HEK293 (cell line): ENCODE measurements at regions not wholly inside any gene's neighbourhood (a gene's known extent, or its start where the extent isn't known, plus 50 kb on each side); places are given as distances from the start of the nearest gene placed in this dataset.

Experiments used
- CTCF ChIA-PET: fragments of 350-600 bp; formaldehyde crosslinking; extraction: SDS; loops from one replicate; lab custom pipeline; 2021; ENCODE audit warnings: antibody characterized with exemption; lab: Yijun Ruan, JAX
- POLR2A ChIA-PET: fragments of 300-600 bp; formaldehyde crosslinking; extraction: SDS; loops from one replicate; lab custom pipeline; 2020; ENCODE audit warnings: antibody characterized with exemption, inconsistent platforms; lab: Yijun Ruan, JAX
- H3K27ac ChIP-seq: fragments of 200-500 bp; sonication (Bioruptor generic); 2 replicates; pipeline ENCODE4 v1.5.1; 2014; ENCODE audit warnings: low read depth, low read length, control low read depth, inconsistent platforms; ENCODE audit errors: extremely low read depth
- H3K36me3 ChIP-seq, 2 experiments: fragments of 200-500 bp in 1 of 2; sonication (Bioruptor generic) in 1 of 2; 1 replicate in 1 of 2; 2 replicates in 1 of 2; pipeline ENCODE4 v1.5.1; 2014 to 2017; ENCODE audit warnings: inconsistent platforms in 2 of 2, low read length in 2 of 2; ENCODE audit not compliant: control insufficient read depth in 2 of 2, insufficient read depth in 1 of 2
- H3K4me1 ChIP-seq: fragments of 200-500 bp; sonication (Bioruptor generic); 2 replicates; pipeline ENCODE4 v1.5.1; 2014; ENCODE audit warnings: mild to moderate bottlenecking, low read length, inconsistent platforms; ENCODE audit not compliant: control insufficient read depth, insufficient read depth
- H3K4me3 ChIP-seq: 2 replicates; pipeline ENCODE4 v1.5.1; 2011; ENCODE audit warnings: low read depth, mild to moderate bottlenecking, control low read depth, low read length, moderate library complexity
- H3K9me3 ChIP-seq: fragments of 200-500 bp; sonication (Bioruptor generic); 2 replicates; pipeline ENCODE4 v1.5.1; 2014; ENCODE audit warnings: low read depth, low read length, inconsistent platforms; ENCODE audit not compliant: control insufficient read depth, insufficient read depth
- KLF10 ChIP-seq: fragments of 450-650 bp; IDR thresholded peaks from 2 replicates; pipeline ENCODE4 v1.5.1; 2018; ENCODE audit warnings: missing biosample characterization, mild to moderate bottlenecking, missing genetic modification characterization
- OVOL3 ChIP-seq: fragments of 450-650 bp; formaldehyde crosslinking; IDR thresholded peaks from 2 replicates; pipeline ENCODE4 v1.5.1; 2016; ENCODE audit warnings: missing biosample characterization, missing genetic modification characterization
- SP3 ChIP-seq: fragments of 450-650 bp; formaldehyde crosslinking; IDR thresholded peaks from 2 replicates; pipeline ENCODE4 v1.5.1; 2016; ENCODE audit warnings: missing biosample characterization, missing genetic modification characterization
- ZFP37 ChIP-seq: fragments of 450-650 bp; formaldehyde crosslinking; IDR thresholded peaks from 2 replicates; pipeline ENCODE4 v1.5.1; 2016; ENCODE audit warnings: missing biosample characterization, missing genetic modification characterization
- ZNF114 ChIP-seq: fragments of 450-650 bp; formaldehyde crosslinking; IDR thresholded peaks from 2 replicates; pipeline ENCODE4 v1.5.0; 2017; ENCODE audit warnings: missing biosample characterization, missing genetic modification characterization
- ZNF248 ChIP-seq: fragments of 450-650 bp; formaldehyde crosslinking; IDR thresholded peaks from 2 replicates; pipeline ENCODE4 v1.5.1; 2017; ENCODE audit warnings: missing biosample characterization, missing genetic modification characterization
- ZNF324 ChIP-seq: fragments of 450-650 bp; formaldehyde crosslinking; IDR thresholded peaks from 2 replicates; pipeline ENCODE4 v1.5.1; 2016; ENCODE audit warnings: missing biosample characterization, missing genetic modification characterization
- ZNF426 ChIP-seq: fragments of 450-650 bp; formaldehyde crosslinking; IDR thresholded peaks from 2 replicates; pipeline ENCODE4 v1.5.1; 2017; ENCODE audit warnings: missing biosample characterization, missing genetic modification characterization, mild to moderate bottlenecking, inconsistent platforms, moderate library complexity
- ZNF544 ChIP-seq: fragments of 450-650 bp; formaldehyde crosslinking; IDR thresholded peaks from 2 replicates; pipeline ENCODE4 v1.5.0; 2017; ENCODE audit warnings: missing biosample characterization, missing genetic modification characterization
- ZNF621 ChIP-seq: fragments of 450-650 bp; formaldehyde crosslinking; IDR thresholded peaks from 2 replicates; pipeline ENCODE4 v1.5.1; 2017; ENCODE audit warnings: missing biosample characterization, missing genetic modification characterization
- ZSCAN30 ChIP-seq: fragments of 450-650 bp; IDR thresholded peaks from 2 replicates; pipeline ENCODE4 v1.5.1; 2018; ENCODE audit warnings: missing biosample characterization, mild to moderate bottlenecking, missing genetic modification characterization, moderate library complexity
- ZXDB ChIP-seq: fragments of 450-650 bp; formaldehyde crosslinking; IDR thresholded peaks from 2 replicates; pipeline ENCODE4 v1.5.1; 2016; ENCODE audit warnings: missing biosample characterization, missing genetic modification characterization
- TF ChIP-seq, protein P1 (sequence below): fragments of 450-650 bp; formaldehyde crosslinking; IDR thresholded peaks from 2 replicates; pipeline ENCODE4 v1.5.1; 2016; ENCODE audit warnings: missing biosample characterization, missing genetic modification characterization
- TF ChIP-seq, protein P2 (sequence below): fragments of 450-650 bp; formaldehyde crosslinking; IDR thresholded peaks from 2 replicates; pipeline ENCODE4 v1.5.1; 2016; ENCODE audit warnings: missing biosample characterization, missing genetic modification characterization
- TF ChIP-seq, protein P3 (sequence below): fragments of 450-650 bp; formaldehyde crosslinking; IDR thresholded peaks from 2 replicates; pipeline ENCODE4 v1.5.1; 2016; ENCODE audit warnings: missing biosample characterization, missing genetic modification characterization
- TF ChIP-seq, protein P4 (sequence below): IDR thresholded peaks from 2 replicates; pipeline ENCODE4 v1.6.1; 2011; ENCODE audit warnings: mild to moderate bottlenecking, low read depth, low read length, borderline replicate concordance
- TF ChIP-seq, protein P5 (sequence below): fragments of 450-650 bp; formaldehyde crosslinking; IDR thresholded peaks from 2 replicates; pipeline ENCODE4 v1.5.1; 2017; ENCODE audit warnings: missing biosample characterization, missing genetic modification characterization
- TF ChIP-seq, protein P6 (sequence below): fragments of 450-650 bp; formaldehyde crosslinking; IDR thresholded peaks from 2 replicates; pipeline ENCODE4 v1.5.1; 2016; ENCODE audit warnings: missing biosample characterization, missing genetic modification characterization
- TF ChIP-seq, protein P7 (sequence below): fragments of 450-650 bp; formaldehyde crosslinking; IDR thresholded peaks from 2 replicates; pipeline ENCODE4 v1.5.1; 2017; ENCODE audit warnings: missing biosample characterization, missing genetic modification characterization
- TF ChIP-seq, protein P8 (sequence below): fragments of 450-650 bp; formaldehyde crosslinking; IDR thresholded peaks from 2 replicates; pipeline ENCODE4 v1.5.1; 2016; ENCODE audit warnings: missing biosample characterization, missing genetic modification characterization

DNA sequence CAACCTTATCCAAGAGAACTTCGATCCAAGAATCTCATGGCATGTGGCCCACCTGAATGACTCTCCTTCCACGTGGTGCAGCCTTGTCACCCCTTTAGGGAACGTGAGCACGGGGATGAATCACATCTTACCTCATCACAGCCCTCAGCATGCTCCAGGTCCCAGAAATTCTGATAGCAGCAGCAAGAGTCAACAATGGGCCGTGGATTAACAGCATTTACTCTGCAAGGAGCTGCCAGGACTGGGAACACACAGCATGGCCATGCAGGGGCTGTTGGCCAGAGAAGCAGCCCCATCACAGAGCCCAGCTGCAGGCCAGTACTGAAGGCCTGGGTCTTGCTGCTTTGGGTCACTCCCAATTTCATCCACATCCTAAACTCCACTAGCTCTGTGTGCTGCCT, 150.4 kb downstream of the C5orf15 start (continued):
- TF ChIP-seq ZNF426 (no peak), KLF10 (tag by site-specific recombination) (no peak), ZXDB (no peak), ZFP37 (no peak), ZSCAN30 (tag by site-specific recombination) (no peak), ZNF621 (tag by site-specific recombination) (no peak), ZNF544 (no peak)
- TF ChIP-seq, protein P1, sequence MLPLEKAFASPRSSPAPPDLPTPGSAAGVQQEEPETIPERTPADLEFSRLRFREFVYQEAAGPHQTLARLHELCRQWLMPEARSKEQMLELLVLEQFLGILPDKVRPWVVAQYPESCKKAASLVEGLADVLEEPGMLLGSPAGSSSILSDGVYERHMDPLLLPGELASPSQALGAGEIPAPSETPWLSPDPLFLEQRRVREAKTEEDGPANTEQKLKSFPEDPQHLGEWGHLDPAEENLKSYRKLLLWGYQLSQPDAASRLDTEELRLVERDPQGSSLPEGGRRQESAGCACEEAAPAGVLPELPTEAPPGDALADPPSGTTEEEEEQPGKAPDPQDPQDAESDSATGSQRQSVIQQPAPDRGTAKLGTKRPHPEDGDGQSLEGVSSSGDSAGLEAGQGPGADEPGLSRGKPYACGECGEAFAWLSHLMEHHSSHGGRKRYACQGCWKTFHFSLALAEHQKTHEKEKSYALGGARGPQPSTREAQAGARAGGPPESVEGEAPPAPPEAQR (tag by site-specific recombination), result no peak
- TF ChIP-seq, protein P2, sequence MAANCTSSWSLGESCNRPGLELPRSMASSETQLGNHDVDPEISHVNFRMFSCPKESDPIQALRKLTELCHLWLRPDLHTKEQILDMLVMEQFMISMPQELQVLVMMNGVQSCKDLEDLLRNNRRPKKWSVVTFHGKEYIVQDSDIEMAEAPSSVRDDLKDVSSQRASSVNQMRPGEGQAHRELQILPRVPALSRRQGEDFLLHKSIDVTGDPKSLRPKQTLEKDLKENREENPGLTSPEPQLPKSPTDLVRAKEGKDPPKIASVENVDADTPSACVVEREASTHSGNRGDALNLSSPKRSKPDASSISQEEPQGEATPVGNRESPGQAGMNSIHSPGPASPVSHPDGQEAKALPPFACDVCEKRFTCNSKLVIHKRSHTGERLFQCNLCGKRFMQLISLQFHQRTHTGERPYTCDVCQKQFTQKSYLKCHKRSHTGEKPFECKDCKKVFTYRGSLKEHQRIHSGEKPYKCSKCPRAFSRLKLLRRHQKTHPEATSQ (tag by site-specific recombination), result no peak
- TF ChIP-seq, protein P3, sequence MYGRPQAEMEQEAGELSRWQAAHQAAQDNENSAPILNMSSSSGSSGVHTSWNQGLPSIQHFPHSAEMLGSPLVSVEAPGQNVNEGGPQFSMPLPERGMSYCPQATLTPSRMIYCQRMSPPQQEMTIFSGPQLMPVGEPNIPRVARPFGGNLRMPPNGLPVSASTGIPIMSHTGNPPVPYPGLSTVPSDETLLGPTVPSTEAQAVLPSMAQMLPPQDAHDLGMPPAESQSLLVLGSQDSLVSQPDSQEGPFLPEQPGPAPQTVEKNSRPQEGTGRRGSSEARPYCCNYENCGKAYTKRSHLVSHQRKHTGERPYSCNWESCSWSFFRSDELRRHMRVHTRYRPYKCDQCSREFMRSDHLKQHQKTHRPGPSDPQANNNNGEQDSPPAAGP (tag by site-specific recombination), result no peak
- TF ChIP-seq, protein P4, sequence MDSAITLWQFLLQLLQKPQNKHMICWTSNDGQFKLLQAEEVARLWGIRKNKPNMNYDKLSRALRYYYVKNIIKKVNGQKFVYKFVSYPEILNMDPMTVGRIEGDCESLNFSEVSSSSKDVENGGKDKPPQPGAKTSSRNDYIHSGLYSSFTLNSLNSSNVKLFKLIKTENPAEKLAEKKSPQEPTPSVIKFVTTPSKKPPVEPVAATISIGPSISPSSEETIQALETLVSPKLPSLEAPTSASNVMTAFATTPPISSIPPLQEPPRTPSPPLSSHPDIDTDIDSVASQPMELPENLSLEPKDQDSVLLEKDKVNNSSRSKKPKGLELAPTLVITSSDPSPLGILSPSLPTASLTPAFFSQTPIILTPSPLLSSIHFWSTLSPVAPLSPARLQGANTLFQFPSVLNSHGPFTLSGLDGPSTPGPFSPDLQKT, result no peak

DNA sequence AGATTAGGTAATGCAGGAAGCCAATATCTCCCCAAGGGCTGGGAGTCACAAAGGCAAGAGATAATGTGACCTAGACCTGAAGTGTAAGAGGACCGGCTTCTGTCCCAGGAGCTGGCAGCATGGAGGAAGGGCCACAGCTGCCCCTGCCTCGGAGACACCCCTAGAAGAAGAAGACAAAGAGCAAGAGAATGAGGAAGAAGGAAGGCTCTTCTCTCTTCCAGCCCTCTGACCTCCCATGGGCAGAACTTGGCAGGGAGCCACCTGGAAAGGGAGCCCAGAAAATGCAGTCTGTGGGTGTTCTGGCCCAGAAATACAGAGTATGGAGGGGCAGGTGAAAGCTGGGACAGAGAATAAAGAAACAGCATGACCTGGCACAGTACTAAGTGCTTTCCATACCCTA, 151.0 kb downstream of the C5orf15 start:
- no peak for TF ChIP-seq ZNF114 (tag by site-specific recombination)
- TF ChIP-seq, protein P5, sequence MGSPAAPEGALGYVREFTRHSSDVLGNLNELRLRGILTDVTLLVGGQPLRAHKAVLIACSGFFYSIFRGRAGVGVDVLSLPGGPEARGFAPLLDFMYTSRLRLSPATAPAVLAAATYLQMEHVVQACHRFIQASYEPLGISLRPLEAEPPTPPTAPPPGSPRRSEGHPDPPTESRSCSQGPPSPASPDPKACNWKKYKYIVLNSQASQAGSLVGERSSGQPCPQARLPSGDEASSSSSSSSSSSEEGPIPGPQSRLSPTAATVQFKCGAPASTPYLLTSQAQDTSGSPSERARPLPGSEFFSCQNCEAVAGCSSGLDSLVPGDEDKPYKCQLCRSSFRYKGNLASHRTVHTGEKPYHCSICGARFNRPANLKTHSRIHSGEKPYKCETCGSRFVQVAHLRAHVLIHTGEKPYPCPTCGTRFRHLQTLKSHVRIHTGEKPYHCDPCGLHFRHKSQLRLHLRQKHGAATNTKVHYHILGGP (tag by site-specific recombination), result no peak
- TF ChIP-seq ZNF426, result no peak
- no peak for TF ChIP-seq ZNF248 (tag by site-specific recombination)
- ChIA-PET CTCF (no interaction called here), POLR2A (no interaction called here)

DNA sequence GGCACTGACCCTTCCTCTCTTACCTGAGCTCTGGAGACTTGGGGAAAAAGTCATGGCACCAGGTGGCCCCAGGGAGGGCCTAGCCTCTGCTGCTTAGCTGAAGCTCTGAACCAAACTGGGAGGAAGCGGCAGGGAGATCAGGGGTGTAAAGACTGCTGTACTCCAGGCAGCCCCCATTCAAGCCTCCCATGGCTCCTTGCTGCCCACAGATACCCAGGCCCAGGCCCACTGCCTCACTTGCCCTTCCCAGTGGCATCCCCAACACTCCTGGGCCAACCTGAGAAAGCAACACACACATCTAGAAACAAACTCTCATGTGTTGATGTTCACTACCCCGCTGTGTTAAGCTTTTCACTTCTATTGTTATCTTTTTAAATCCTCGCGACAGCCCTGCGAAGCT, 151.6 kb downstream of the C5orf15 start:
- H3K4me3 ChIP-seq, result no peak overlapping the region
- POLR2A ChIA-PET, result no interaction called here
- CTCF ChIA-PET, result no interaction called here
- H3K36me3 ChIP-seq, result no peaks in the 10 kb centered on the region
- H3K27ac ChIP-seq, result no peak overlapping the region
- H3K9me3 ChIP-seq, result no peaks in the 10 kb centered on the region
- no peaks in the 10 kb centered on the region for H3K4me1 ChIP-seq
- TF ChIP-seq SP3 (tag by site-specific recombination) (no peak), OVOL3 (tag by site-specific recombination) (no peak), ZNF324 (no peak)
- TF ChIP-seq, protein P6, sequence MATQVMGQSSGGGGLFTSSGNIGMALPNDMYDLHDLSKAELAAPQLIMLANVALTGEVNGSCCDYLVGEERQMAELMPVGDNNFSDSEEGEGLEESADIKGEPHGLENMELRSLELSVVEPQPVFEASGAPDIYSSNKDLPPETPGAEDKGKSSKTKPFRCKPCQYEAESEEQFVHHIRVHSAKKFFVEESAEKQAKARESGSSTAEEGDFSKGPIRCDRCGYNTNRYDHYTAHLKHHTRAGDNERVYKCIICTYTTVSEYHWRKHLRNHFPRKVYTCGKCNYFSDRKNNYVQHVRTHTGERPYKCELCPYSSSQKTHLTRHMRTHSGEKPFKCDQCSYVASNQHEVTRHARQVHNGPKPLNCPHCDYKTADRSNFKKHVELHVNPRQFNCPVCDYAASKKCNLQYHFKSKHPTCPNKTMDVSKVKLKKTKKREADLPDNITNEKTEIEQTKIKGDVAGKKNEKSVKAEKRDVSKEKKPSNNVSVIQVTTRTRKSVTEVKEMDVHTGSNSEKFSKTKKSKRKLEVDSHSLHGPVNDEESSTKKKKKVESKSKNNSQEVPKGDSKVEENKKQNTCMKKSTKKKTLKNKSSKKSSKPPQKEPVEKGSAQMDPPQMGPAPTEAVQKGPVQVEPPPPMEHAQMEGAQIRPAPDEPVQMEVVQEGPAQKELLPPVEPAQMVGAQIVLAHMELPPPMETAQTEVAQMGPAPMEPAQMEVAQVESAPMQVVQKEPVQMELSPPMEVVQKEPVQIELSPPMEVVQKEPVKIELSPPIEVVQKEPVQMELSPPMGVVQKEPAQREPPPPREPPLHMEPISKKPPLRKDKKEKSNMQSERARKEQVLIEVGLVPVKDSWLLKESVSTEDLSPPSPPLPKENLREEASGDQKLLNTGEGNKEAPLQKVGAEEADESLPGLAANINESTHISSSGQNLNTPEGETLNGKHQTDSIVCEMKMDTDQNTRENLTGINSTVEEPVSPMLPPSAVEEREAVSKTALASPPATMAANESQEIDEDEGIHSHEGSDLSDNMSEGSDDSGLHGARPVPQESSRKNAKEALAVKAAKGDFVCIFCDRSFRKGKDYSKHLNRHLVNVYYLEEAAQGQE (tag by site-specific recombination), result no peak
- TF ChIP-seq, protein P7, sequence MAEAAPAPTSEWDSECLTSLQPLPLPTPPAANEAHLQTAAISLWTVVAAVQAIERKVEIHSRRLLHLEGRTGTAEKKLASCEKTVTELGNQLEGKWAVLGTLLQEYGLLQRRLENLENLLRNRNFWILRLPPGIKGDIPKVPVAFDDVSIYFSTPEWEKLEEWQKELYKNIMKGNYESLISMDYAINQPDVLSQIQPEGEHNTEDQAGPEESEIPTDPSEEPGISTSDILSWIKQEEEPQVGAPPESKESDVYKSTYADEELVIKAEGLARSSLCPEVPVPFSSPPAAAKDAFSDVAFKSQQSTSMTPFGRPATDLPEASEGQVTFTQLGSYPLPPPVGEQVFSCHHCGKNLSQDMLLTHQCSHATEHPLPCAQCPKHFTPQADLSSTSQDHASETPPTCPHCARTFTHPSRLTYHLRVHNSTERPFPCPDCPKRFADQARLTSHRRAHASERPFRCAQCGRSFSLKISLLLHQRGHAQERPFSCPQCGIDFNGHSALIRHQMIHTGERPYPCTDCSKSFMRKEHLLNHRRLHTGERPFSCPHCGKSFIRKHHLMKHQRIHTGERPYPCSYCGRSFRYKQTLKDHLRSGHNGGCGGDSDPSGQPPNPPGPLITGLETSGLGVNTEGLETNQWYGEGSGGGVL, result no peak
- TF ChIP-seq, protein P8, sequence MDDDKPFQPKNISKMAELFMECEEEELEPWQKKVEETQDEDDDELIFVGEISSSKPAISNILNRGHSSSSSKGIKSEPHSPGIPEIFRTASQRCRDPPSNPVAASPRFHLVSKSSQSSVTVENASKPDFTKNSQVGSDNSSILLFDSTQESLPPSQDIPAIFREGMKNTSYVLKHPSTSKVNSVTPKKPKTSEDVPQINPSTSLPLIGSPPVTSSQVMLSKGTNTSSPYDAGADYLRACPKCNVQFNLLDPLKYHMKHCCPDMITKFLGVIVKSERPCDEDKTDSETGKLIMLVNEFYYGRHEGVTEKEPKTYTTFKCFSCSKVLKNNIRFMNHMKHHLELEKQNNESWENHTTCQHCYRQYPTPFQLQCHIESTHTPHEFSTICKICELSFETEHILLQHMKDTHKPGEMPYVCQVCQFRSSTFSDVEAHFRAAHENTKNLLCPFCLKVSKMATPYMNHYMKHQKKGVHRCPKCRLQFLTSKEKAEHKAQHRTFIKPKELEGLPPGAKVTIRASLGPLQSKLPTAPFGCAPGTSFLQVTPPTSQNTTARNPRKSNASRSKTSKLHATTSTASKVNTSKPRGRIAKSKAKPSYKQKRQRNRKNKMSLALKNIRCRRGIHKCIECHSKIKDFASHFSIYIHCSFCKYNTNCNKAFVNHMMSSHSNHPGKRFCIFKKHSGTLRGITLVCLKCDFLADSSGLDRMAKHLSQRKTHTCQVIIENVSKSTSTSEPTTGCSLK (tag by site-specific recombination), result no peak

More for the DNA sequence above, 151.0 kb downstream of the C5orf15 start:
- Histone ChIP-seq H3K4me1 (no peaks in the 10 kb centered on the region), H3K4me3 (no peak overlapping the region), H3K27ac (no peak overlapping the region), H3K36me3 (no peaks in the 10 kb centered on the region), H3K9me3 (no peaks in the 10 kb centered on the region)
